Loucy (cell line): ENCODE measurements at regions not wholly inside any gene's neighbourhood (a gene's known extent, or its start where the extent isn't known, plus 50 kb on each side); places are given as distances from the start of the nearest gene placed in this dataset.

Experiments
- H2AFZ ChIP-seq: fragments of 200-600 bp; sonication (generic); 2 replicates; pipeline ENCODE4 v1.6.0; 2016; ENCODE audit warnings: antibody characterized with exemption, mild to moderate bottlenecking, low read length, moderate library complexity
- H3F3A ChIP-seq: fragments of 200-600 bp; 2 replicates; pipeline ENCODE4 v1.6.0; 2016; ENCODE audit warnings: antibody characterized with exemption, low read depth, mild to moderate bottlenecking
- H3K27me3 ChIP-seq: fragments of 200-600 bp; sonication (generic); 2 replicates; pipeline ENCODE4 v1.6.1; 2014; ENCODE audit warnings: low read length, mild to moderate bottlenecking; ENCODE audit not compliant: insufficient read depth, poor library complexity, severe bottlenecking
- H3K36me3 ChIP-seq: fragments of 200-600 bp; sonication (generic); 2 replicates; pipeline ENCODE4 v1.6.1; 2016; ENCODE audit warnings: low read length; ENCODE audit not compliant: insufficient read depth
- H3K4me1 ChIP-seq: fragments of 200-600 bp; sonication (generic); 2 replicates; pipeline ENCODE4 v1.5.1; 2014; ENCODE audit warnings: low read length, mild to moderate bottlenecking; ENCODE audit not compliant: insufficient read depth, poor library complexity, severe bottlenecking
- H3K4me2 ChIP-seq: fragments of 200-600 bp; sonication (generic); 2 replicates; pipeline ENCODE4 v1.6.0; 2014; ENCODE audit warnings: antibody characterized with exemption, low read length, low read depth, mild to moderate bottlenecking; ENCODE audit not compliant: poor library complexity, severe bottlenecking
- H3K4me3 ChIP-seq: fragments of 200-600 bp; sonication (generic); 2 replicates; pipeline ENCODE4 v1.5.1; 2014; ENCODE audit warnings: low read length, mild to moderate bottlenecking, mixed read lengths; ENCODE audit not compliant: poor library complexity, severe bottlenecking
- H3K79me2 ChIP-seq: fragments of 200-600 bp; sonication (generic); 2 replicates; pipeline ENCODE4 v1.6.1; 2014; ENCODE audit warnings: low read length; ENCODE audit not compliant: insufficient read depth
- H3K9ac ChIP-seq: fragments of 200-600 bp; sonication (generic); 2 replicates; pipeline ENCODE4 v1.6.0; 2014; ENCODE audit warnings: mild to moderate bottlenecking, low read depth, low read length, moderate library complexity; ENCODE audit not compliant: poor library complexity, severe bottlenecking
- H3K9me2 ChIP-seq: fragments of 200-600 bp; sonication (generic); replicated peaks from 2 replicates; pipeline ENCODE4 v1.6.1; 2016; ENCODE audit warnings: low read depth, low read length, mixed read lengths
- H3K9me3 ChIP-seq: fragments of 200-600 bp; sonication (generic); 2 replicates; pipeline ENCODE4 v1.6.1; 2014; ENCODE audit warnings: mild to moderate bottlenecking, antibody characterized with exemption, low read length, low read depth; ENCODE audit not compliant: insufficient read depth
- H4K20me1 ChIP-seq: fragments of 200-600 bp; sonication (generic); 2 replicates; pipeline ENCODE4 v1.6.0; 2014; ENCODE audit warnings: antibody characterized with exemption, low read length, mild to moderate bottlenecking; ENCODE audit not compliant: insufficient read depth, poor library complexity, severe bottlenecking
- EZH2phosphoT487 ChIP-seq: fragments of 200-600 bp; IDR thresholded peaks from 2 replicates; pipeline ENCODE4 v1.6.1; 2018; ENCODE audit warnings: antibody characterized with exemption, mild to moderate bottlenecking, moderate library complexity, borderline replicate concordance
- TF ChIP-seq, protein P1 (sequence below): fragments of 200-600 bp; sonication (generic); conservative IDR thresholded peaks from 2 replicates; pipeline ENCODE4 v1.5.1; 2014; ENCODE audit warnings: mild to moderate bottlenecking, antibody characterized with exemption, low read length

DNA sequence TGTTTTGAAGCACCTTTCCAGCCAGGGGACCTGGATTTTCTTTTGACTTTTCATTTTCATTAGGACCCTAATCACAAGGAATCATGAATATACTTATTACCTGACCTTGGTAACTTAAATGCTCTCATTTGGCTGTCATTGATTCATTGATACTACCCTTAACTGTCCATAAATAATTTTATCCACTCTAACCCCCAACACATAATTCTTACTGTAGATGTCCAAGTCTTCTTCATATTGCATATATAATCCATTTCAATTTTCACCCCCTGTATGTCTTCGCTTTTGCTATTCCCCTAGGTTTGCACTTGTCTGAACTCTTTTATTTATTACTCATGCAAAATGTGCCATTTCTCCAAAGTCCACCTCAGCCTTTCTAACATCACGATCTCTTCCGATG, 602.9 kb downstream of the MMUT start:
- no peaks in the 10 kb centered on the region for H4K20me1 ChIP-seq
- H3K4me3 ChIP-seq, result no peak overlapping the region
- no peaks in the 10 kb centered on the region for H3K27me3 ChIP-seq
- TF ChIP-seq, protein P1, sequence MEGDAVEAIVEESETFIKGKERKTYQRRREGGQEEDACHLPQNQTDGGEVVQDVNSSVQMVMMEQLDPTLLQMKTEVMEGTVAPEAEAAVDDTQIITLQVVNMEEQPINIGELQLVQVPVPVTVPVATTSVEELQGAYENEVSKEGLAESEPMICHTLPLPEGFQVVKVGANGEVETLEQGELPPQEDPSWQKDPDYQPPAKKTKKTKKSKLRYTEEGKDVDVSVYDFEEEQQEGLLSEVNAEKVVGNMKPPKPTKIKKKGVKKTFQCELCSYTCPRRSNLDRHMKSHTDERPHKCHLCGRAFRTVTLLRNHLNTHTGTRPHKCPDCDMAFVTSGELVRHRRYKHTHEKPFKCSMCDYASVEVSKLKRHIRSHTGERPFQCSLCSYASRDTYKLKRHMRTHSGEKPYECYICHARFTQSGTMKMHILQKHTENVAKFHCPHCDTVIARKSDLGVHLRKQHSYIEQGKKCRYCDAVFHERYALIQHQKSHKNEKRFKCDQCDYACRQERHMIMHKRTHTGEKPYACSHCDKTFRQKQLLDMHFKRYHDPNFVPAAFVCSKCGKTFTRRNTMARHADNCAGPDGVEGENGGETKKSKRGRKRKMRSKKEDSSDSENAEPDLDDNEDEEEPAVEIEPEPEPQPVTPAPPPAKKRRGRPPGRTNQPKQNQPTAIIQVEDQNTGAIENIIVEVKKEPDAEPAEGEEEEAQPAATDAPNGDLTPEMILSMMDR, result no peak
- no peak for TF ChIP-seq EZH2phosphoT487
- no peaks in the 10 kb centered on the region for H3K36me3 ChIP-seq
- H2AFZ ChIP-seq, result no peak overlapping the region
- H3K79me2 ChIP-seq, result no peaks in the 10 kb centered on the region
- no peaks in the 10 kb centered on the region for H3K9me3 ChIP-seq
- H3F3A ChIP-seq, result no peaks in the 10 kb centered on the region
- H3K9me2 ChIP-seq, result no peaks in the 10 kb centered on the region
- H3K4me1 ChIP-seq, result no peaks in the 10 kb centered on the region
- no peak overlapping the region for H3K9ac ChIP-seq
- no peak overlapping the region for H3K4me2 ChIP-seq

DNA sequence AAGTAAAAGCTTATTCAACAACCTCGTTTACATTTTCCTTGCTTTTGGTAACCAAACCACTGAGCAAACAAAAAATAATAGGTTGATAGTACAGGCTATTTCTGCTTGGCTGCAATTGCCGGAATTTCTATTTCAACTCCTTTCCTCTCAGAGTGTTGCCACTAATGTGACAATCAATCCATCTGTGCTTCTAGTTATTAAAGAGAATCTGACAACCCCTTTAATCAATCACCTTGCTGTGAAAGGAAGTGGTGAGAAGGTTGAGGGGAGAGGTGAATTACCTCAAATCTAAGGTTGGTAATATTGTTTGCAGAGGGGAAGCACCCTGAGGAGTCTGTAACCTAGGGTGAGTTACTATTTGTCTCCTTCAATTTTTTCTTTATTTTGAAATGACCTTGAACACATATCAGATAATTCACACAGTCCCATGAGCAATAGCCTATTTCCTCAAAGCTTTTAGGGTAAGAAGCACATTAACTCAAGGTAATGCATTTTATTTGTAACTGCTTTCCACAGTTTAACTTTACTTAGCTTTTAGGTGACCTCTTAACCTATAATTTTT, 603.4 kb downstream of the MMUT start:
- Histone ChIP-seq H3K9me2 (no peaks in the 10 kb centered on the region), H3K9ac (no peak overlapping the region), H3K4me1 (no peaks in the 10 kb centered on the region), H2AFZ (no peak overlapping the region), H3K36me3 (no peaks in the 10 kb centered on the region), H3K4me3 (no peak overlapping the region), H3K4me2 (no peak overlapping the region), H3K27me3 (no peaks in the 10 kb centered on the region), H3K9me3 (no peaks in the 10 kb centered on the region), H3F3A (no peaks in the 10 kb centered on the region), H3K79me2 (no peaks in the 10 kb centered on the region), H4K20me1 (no peaks in the 10 kb centered on the region)
- TF ChIP-seq, protein P1, result no peak
- no peak for TF ChIP-seq EZH2phosphoT487

DNA sequence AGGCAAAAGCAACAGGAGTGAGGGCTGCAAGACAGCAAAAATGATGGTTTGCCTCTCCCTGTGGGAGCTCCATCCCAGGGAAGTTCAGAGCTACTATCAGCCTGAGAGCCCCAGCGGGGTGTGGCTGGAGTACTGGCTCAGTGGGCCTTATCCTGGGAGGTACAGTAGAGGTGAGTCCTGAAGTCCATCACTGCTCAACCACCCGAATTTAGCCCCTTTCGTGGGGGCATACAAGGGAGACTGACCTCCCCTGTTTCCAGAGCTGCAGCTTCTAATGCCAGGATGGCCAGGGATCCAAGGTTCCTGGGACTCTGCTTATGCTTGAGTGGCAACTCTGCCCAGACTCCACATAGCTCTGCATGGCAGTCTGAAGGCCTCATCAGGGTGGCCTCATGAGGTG, 617.8 kb downstream of the MMUT start:
- no peak overlapping the region for H2AFZ ChIP-seq
- H3K4me3 ChIP-seq, result no peak overlapping the region
- H3K9me2 ChIP-seq, result no peaks in the 10 kb centered on the region
- no peaks in the 10 kb centered on the region for H3K36me3 ChIP-seq
- no peak overlapping the region for H3K9ac ChIP-seq
- no peaks in the 10 kb centered on the region; the same call in 1 of the 2 replicates for H3K9me3 ChIP-seq
- no peaks in the 10 kb centered on the region for H3K27me3 ChIP-seq
- no peaks in the 10 kb centered on the region for H3F3A ChIP-seq
- H3K4me2 ChIP-seq, result no peak overlapping the region
- H4K20me1 ChIP-seq, result no peaks in the 10 kb centered on the region
- no peaks in the 10 kb centered on the region for H3K4me1 ChIP-seq
- TF ChIP-seq EZH2phosphoT487, result no peak
- TF ChIP-seq, protein P1, result no peak
- no peaks in the 10 kb centered on the region for H3K79me2 ChIP-seq
